NT2/D1 (cell line): ENCODE measurements at regions not wholly inside any gene's neighbourhood (a gene's known extent, or its start where the extent isn't known, plus 50 kb on each side); places are given as distances from the start of the nearest gene placed in this dataset.

Source experiments
- YY1 ChIP-seq: IDR thresholded peaks from 2 replicates; pipeline ENCODE4 v1.6.1; 2011; ENCODE audit not compliant: insufficient read length, insufficient read depth
- ZNF274 ChIP-seq: IDR thresholded peaks from 2 replicates; pipeline ENCODE4 v1.6.1; 2011; ENCODE audit warnings: mild to moderate bottlenecking, low read depth, low read length

GRCh38 chr22:34067031-34067430, 146.8 kb upstream of the LARGE1 start:
- TF ChIP-seq ZNF274: no peak
- TF ChIP-seq YY1: no peak
